ENCODE measurements at regions not wholly inside any gene's neighbourhood (a gene's known extent, or its start where the extent isn't known, plus 50 kb on each side); places are given as distances from the start of the nearest gene placed in this dataset.

- no peak overlapping the region for H4K8ac ChIP-seq (ENCODE audit: low read depth, low read length)
- DNase-seq, result no peak
- peak overlapping the region; percentile 17 for H3K27ac ChIP-seq (ENCODE audit: low read depth, low read length)
- H4K5ac ChIP-seq (ENCODE audit: low read length), result no peak overlapping the region
- H2BK5ac ChIP-seq (ENCODE audit: low read length), result peak overlapping the region; percentile 25
- H3K4me1 ChIP-seq (ENCODE audit: control insufficient read depth, low read depth, low read length), result peaks cover 9% of the 10 kb centered on the region
- WGBS (ENCODE audit: extremely low coverage, insufficient coverage, low lambda C conversion rate), result no CpG with 5 or more reads among the region's 10 CpGs
- H3K9ac ChIP-seq (ENCODE audit: low read length), result no peak overlapping the region
- H2BK120ac ChIP-seq (ENCODE audit: low read depth, low read length), result no peak overlapping the region
- H3K18ac ChIP-seq (ENCODE audit: low read length), result no peak overlapping the region
- H3K23ac ChIP-seq (ENCODE audit: low read length), result no peak overlapping the region
- H3K79me1 ChIP-seq (ENCODE audit: low read length), result no peaks in the 10 kb centered on the region
- H2BK15ac ChIP-seq (replicated peaks; ENCODE audit: low read depth), result no peak overlapping the region
- H3K4ac ChIP-seq (ENCODE audit: low read depth, low read length), result no peak overlapping the region
- H3K36me3 ChIP-seq (ENCODE audit: control insufficient read depth, insufficient read depth, low read length), result no peaks in the 10 kb centered on the region
- no peaks in the 10 kb centered on the region for H3K27me3 ChIP-seq (ENCODE audit: insufficient read depth, low read length, poor library complexity)
- no peak overlapping the region for H3K4me3 ChIP-seq (ENCODE audit: low read length)
- H2AK5ac ChIP-seq (ENCODE audit: low read length), result no peak overlapping the region
- H3K79me2 ChIP-seq (ENCODE audit: control insufficient read depth, insufficient read depth, low read length), result no peaks in the 10 kb centered on the region
- H3K56ac ChIP-seq (ENCODE audit: low read length), result peak overlapping the region; percentile 31
- no peak overlapping the region for H3K4me2 ChIP-seq (ENCODE audit: low read length)
Observed at GRCh38 chr6:6818078-6818639, 229.6 kb downstream of the LY86 start.

- Histone ChIP-seq H3K27ac (ENCODE audit: low read depth, low read length) (peak overlapping the region; percentile 26), H3K9ac (ENCODE audit: low read length) (no peak overlapping the region), H2BK120ac (ENCODE audit: low read depth, low read length) (no peak overlapping the region), H3K4ac (ENCODE audit: low read depth, low read length) (no peak overlapping the region), H3K4me2 (ENCODE audit: low read length) (no peak overlapping the region), H3K23ac (ENCODE audit: low read length) (no peak overlapping the region), H2AK5ac (ENCODE audit: low read length) (no peak overlapping the region), H3K79me1 (ENCODE audit: low read length) (no peaks in the 10 kb centered on the region), H3K18ac (ENCODE audit: low read length) (no peak overlapping the region), H3K4me3 (ENCODE audit: low read length) (no peak overlapping the region), H2BK5ac (ENCODE audit: low read length) (no peak overlapping the region), H3K56ac (ENCODE audit: low read length) (no peak overlapping the region), H3K36me3 (ENCODE audit: control insufficient read depth, insufficient read depth, low read length) (no peaks in the 10 kb centered on the region), H3K79me2 (ENCODE audit: control insufficient read depth, insufficient read depth, low read length) (no peaks in the 10 kb centered on the region), H3K4me1 (ENCODE audit: control insufficient read depth, low read depth, low read length) (peaks cover 11% of the 10 kb centered on the region), H2BK15ac (replicated peaks; ENCODE audit: low read depth) (no peak overlapping the region), H3K27me3 (ENCODE audit: insufficient read depth, low read length, poor library complexity) (no peaks in the 10 kb centered on the region), H4K8ac (ENCODE audit: low read depth, low read length) (no peak overlapping the region), H4K5ac (ENCODE audit: low read length) (no peak overlapping the region)
- no CpG with 5 or more reads among the region's 10 CpGs for whole genome bisulfite sequencing (ENCODE audit: extremely low coverage, insufficient coverage, low lambda C conversion rate)
- peak; percentile 74 for DNase-seq
Observed at GRCh38 chr6:6820641-6821238, 232.2 kb downstream of the LY86 start.

GRCh38 chr6:6821639-6822261 lies 233.2 kb downstream of the LY86 start:
- no peak overlapping the region for H3K56ac ChIP-seq (ENCODE audit: low read length)
- no peak overlapping the region for H4K8ac ChIP-seq (ENCODE audit: low read depth, low read length)
- no peaks in the 10 kb centered on the region for H3K79me2 ChIP-seq (ENCODE audit: control insufficient read depth, insufficient read depth, low read length)
- no peaks in the 10 kb centered on the region for H3K79me1 ChIP-seq (ENCODE audit: low read length)
- no peak overlapping the region for H3K4me3 ChIP-seq (ENCODE audit: low read length)
- H2BK120ac ChIP-seq (ENCODE audit: low read depth, low read length), result no peak overlapping the region
- no CpG with 5 or more reads among the region's 3 CpGs for WGBS (ENCODE audit: extremely low coverage, insufficient coverage, low lambda C conversion rate)
- H3K4me1 ChIP-seq (ENCODE audit: control insufficient read depth, low read depth, low read length), result peaks cover 11% of the 10 kb centered on the region
- no peak overlapping the region for H2AK5ac ChIP-seq (ENCODE audit: low read length)
- no peak for DNase-seq
- H2BK15ac ChIP-seq (replicated peaks; ENCODE audit: low read depth), result no peak overlapping the region
- H3K18ac ChIP-seq (ENCODE audit: low read length), result no peak overlapping the region
- H3K4ac ChIP-seq (ENCODE audit: low read depth, low read length), result no peak overlapping the region
- H2BK5ac ChIP-seq (ENCODE audit: low read length), result no peak overlapping the region
- H3K27me3 ChIP-seq (ENCODE audit: insufficient read depth, low read length, poor library complexity), result no peaks in the 10 kb centered on the region
- H3K27ac ChIP-seq (ENCODE audit: low read depth, low read length), result no peak overlapping the region
- no peak overlapping the region for H3K9ac ChIP-seq (ENCODE audit: low read length)
- no peaks in the 10 kb centered on the region for H3K36me3 ChIP-seq (ENCODE audit: control insufficient read depth, insufficient read depth, low read length)
- H4K5ac ChIP-seq (ENCODE audit: low read length), result no peak overlapping the region
- H3K23ac ChIP-seq (ENCODE audit: low read length), result no peak overlapping the region
- H3K4me2 ChIP-seq (ENCODE audit: low read length), result no peak overlapping the region

GRCh38 chr6:6823030-6823429 lies 234.5 kb downstream of the LY86 start:
- H3K4me2 ChIP-seq (ENCODE audit: low read length), result no peak overlapping the region
- peaks cover 11% of the 10 kb centered on the region for H3K4me1 ChIP-seq (ENCODE audit: control insufficient read depth, low read depth, low read length)
- no peak overlapping the region for H3K56ac ChIP-seq (ENCODE audit: low read length)
- no peaks in the 10 kb centered on the region for H3K27me3 ChIP-seq (ENCODE audit: insufficient read depth, low read length, poor library complexity)
- no peak overlapping the region for H3K9ac ChIP-seq (ENCODE audit: low read length)
- no peak overlapping the region for H2AK5ac ChIP-seq (ENCODE audit: low read length)
- H4K8ac ChIP-seq (ENCODE audit: low read depth, low read length), result no peak overlapping the region
- H3K36me3 ChIP-seq (ENCODE audit: control insufficient read depth, insufficient read depth, low read length), result no peaks in the 10 kb centered on the region
- no CpG with 5 or more reads among the region's 6 CpGs for WGBS (ENCODE audit: extremely low coverage, insufficient coverage, low lambda C conversion rate)
- H3K18ac ChIP-seq (ENCODE audit: low read length), result no peak overlapping the region
- H3K23ac ChIP-seq (ENCODE audit: low read length), result no peak overlapping the region
- DNase-seq, result no peak
- H2BK5ac ChIP-seq (ENCODE audit: low read length), result no peak overlapping the region
- no peak overlapping the region for H4K5ac ChIP-seq (ENCODE audit: low read length)
- no peak overlapping the region for H3K27ac ChIP-seq (ENCODE audit: low read depth, low read length)
- no peak overlapping the region for H3K4me3 ChIP-seq (ENCODE audit: low read length)
- no peak overlapping the region for H2BK120ac ChIP-seq (ENCODE audit: low read depth, low read length)
- H2BK15ac ChIP-seq (replicated peaks; ENCODE audit: low read depth), result no peak overlapping the region
- H3K79me1 ChIP-seq (ENCODE audit: low read length), result no peaks in the 10 kb centered on the region
- no peaks in the 10 kb centered on the region for H3K79me2 ChIP-seq (ENCODE audit: control insufficient read depth, insufficient read depth, low read length)
- no peak overlapping the region for H3K4ac ChIP-seq (ENCODE audit: low read depth, low read length)

DNA sequence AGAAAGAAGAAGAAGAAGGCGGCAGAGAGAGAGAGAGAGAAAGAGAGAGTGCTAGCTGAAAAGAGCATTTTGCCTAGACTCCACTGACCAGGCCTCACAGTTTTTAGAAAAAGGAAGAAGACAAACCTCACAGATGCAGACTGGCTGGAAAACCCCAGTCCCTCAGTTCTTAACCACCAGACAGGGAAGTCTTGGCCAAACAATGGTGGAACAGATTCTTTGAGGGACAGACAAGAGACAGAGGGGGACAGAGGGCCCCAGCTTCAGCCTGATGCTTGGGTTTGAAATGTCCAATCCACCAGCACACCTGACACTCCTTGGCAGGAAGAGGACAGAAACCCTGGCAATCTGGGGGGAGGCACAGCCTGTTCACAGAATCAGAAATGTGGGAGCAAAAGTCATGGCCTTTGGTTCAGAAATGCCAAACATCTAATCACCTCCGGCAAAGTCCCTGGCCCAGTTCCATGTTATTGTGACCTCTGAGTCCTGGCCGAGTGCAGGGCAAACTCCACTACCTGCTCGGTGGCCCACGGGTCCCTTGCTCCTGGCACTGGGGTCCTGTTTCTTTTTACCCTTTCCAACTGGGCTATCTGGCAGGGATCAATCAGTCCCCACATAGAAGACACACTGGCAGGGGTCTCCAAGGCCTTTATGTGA lies 235.2 kb downstream of the LY86 start:
- H3K27ac ChIP-seq (ENCODE audit: low read depth, low read length), result no peak overlapping the region
- H3K27me3 ChIP-seq (ENCODE audit: insufficient read depth, low read length, poor library complexity), result no peaks in the 10 kb centered on the region
- H4K8ac ChIP-seq (ENCODE audit: low read depth, low read length), result no peak overlapping the region
- no peaks in the 10 kb centered on the region for H3K79me1 ChIP-seq (ENCODE audit: low read length)
- H3K56ac ChIP-seq (ENCODE audit: low read length), result no peak overlapping the region
- H2AK5ac ChIP-seq (ENCODE audit: low read length), result no peak overlapping the region
- no peak overlapping the region for H4K5ac ChIP-seq (ENCODE audit: low read length)
- WGBS (ENCODE audit: extremely low coverage, insufficient coverage, low lambda C conversion rate), result no CpG with 5 or more reads among the region's 5 CpGs
- H3K4me1 ChIP-seq (ENCODE audit: control insufficient read depth, low read depth, low read length), result peaks cover 8% of the 10 kb centered on the region
- H3K23ac ChIP-seq (ENCODE audit: low read length), result no peak overlapping the region
- no peak overlapping the region for H2BK120ac ChIP-seq (ENCODE audit: low read depth, low read length)
- no peak overlapping the region for H3K4ac ChIP-seq (ENCODE audit: low read depth, low read length)
- no peak overlapping the region for H3K9ac ChIP-seq (ENCODE audit: low read length)
- H3K79me2 ChIP-seq (ENCODE audit: control insufficient read depth, insufficient read depth, low read length), result no peaks in the 10 kb centered on the region
- H2BK15ac ChIP-seq (replicated peaks; ENCODE audit: low read depth), result no peak overlapping the region
- H3K18ac ChIP-seq (ENCODE audit: low read length), result no peak overlapping the region
- H3K36me3 ChIP-seq (ENCODE audit: control insufficient read depth, insufficient read depth, low read length), result no peaks in the 10 kb centered on the region
- H3K4me2 ChIP-seq (ENCODE audit: low read length), result no peak overlapping the region
- H2BK5ac ChIP-seq (ENCODE audit: low read length), result no peak overlapping the region
- DNase-seq, result no peak
- H3K4me3 ChIP-seq (ENCODE audit: low read length), result no peak overlapping the region

All from mesendoderm (in vitro differentiated cells).